ENCODE measurements at regions not wholly inside any gene's neighbourhood (a gene's known extent, or its start where the extent isn't known, plus 50 kb on each side); places are given as distances from the start of the nearest gene placed in this dataset.

- DNase-seq = no peak
Measured at GRCh38 chr11:19460718-19461405, 220.1 kb upstream of the E2F8 start.

DNA sequence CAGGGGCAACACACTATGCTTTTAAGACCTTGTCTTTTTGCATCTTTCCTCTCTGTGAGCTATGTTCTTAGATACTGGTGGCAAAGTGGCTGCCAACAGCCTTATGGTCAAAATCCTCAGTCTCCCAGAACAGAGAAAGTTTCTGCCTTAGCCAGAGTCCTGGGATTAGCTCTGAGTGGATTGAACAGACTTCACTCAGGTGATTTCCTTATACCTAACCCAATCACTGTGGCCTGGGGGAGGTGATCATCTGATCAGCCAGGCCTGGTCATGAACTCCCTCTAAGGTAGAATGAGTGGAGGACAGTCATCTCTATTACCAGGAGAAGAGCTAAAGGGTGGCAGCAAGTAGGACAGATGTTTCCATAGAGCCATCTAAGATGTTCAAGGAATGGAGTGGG is 218.5 kb upstream of the E2F8 start:
- no peak for DNase-seq

- DNase-seq = no peak
Measured at GRCh38 chr11:19458721-19459120, 218.0 kb upstream of the E2F8 start.

DNA sequence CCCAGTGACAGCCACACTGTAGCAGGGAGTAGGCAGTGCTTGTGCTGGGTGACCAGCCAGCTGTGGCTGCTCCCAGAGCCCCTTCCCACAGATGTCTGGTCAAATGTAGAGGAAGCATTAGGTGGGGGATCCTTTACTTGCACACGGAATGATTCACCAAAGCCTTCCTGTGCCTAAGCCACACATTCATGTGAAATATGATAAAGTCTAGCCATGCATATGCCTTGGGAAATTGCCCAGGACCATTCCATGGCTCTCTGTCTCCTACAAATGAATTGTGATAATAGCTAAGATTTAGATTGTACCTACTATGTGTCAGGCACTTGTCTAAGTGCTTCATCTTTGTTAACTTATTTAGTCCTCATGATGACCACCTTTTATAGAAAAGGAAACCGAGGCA is 217.5 kb upstream of the E2F8 start:
- DNase-seq = no peak

DNA sequence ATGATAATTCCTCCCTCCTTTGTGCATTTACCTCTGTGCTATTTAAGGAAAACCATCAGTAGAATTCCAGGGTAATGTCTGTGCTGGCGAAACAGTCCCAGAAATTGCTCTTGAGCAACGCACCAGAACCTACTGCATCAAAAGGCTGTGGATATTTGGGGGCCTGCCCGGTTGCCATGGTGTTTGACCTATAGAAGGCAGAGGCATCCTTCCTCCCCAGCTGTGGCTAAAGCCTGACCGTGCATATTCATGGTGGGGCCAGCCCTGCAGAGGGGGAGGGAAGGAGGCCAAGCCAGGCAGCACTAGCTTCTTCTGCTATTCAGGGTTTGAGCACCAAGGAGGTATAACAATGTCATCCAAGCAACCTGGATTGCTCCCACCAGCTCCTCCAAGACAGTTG is 215.0 kb upstream of the E2F8 start:
- DNase-seq = no peak

DNA sequence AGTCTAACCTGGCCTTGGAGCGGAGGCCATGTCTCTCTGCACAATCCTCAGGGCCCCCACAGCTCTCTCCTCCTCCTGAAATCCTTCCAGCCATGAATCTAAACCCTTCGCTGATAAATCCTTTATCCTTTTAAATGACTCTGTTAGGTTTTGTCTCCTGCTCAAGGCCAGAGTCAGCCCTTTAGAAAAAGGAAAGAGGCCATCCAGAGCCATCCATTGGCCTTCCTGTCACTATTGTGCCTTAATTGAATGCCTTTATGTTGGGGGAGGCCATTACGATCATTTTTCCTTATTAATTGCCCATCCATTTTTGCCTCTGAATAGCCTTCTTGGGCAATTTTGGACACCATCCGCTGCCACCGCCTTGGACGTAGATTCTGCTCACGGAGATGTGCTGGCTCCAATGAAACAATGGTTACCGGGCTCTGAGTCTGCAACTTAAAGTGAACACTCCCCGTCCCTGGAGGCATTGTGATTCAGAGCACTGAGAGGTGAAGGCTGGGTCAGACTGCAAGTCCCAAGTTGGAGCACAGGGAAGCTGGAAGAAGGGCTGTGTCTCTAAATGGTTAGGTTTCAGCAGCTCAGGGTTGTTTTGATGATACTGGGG is 213.0 kb upstream of the E2F8 start:
- DNase-seq = no peak

GRCh38 chr11:19451609-19452008 is 210.9 kb upstream of the E2F8 start:
- DNase-seq = no peak

GRCh38 chr11:19450282-19450681 is 209.5 kb upstream of the E2F8 start:
- no peak for DNase-seq

DNA sequence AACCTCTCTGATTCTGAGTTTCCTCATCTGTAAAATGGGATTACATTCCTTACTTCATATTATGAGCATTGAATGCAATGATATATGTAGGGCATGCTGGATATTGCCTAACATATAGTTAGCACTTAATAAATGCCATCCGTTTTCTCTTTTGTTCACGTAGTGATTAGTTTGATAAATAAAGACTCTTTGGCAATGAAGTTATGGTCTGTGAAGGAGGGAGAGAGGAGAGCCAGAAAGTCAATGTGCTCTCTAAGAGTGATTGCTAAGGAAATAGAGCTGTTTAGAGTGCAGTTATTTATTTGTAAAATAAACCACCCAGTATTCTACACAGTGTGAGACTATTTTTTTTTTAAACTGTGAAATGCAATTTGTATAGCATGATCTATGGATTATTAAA is 207.9 kb upstream of the E2F8 start:
- DNase-seq = no peak

GRCh38 chr11:19447150-19447566 is 206.4 kb upstream of the E2F8 start:
- DNase-seq = no peak

DNA sequence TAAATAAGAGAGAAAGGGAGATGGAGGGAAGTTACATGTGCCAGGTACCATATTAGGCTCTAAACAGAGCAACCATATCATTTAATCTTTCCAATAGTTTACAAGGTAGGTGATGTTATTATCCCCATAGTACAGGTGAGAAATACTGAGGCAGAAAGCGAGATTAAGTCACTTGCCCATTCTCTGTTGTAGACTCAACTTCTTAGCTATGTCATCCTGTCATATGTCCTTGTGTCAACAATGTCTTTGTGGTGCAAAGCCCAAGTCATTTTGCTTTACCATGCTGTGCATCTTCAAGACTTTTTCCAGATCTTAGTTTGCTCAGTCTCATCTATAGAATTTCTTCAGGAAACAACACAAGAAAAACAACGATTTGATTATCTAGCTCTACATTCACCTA is 205.0 kb upstream of the E2F8 start:
- no peak for DNase-seq

- no peak for DNase-seq
Measured at GRCh38 chr11:19444231-19444630, 203.5 kb upstream of the E2F8 start.

DNA sequence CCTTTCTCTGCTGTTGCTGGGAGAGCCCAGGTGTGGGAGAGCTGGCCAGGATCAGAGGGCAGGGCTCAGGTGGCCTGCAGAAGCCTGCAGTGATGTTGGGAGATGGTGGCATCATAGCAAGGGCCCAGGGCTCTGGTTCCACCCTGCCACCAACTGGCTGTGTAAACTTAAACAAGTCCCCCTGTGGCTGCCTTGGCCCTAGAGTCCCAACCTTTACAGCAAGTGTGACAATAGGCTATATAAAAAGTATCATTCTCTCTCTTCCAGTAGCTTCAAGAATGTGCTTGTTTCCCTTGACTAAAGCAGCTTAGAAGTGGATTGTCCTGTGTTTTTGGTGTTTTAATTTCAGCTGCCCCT is 201.8 kb upstream of the E2F8 start:
- DNase-seq = no peak

- no peak for DNase-seq
Measured at GRCh38 chr11:19441752-19442553, 201.2 kb upstream of the E2F8 start.

DNA sequence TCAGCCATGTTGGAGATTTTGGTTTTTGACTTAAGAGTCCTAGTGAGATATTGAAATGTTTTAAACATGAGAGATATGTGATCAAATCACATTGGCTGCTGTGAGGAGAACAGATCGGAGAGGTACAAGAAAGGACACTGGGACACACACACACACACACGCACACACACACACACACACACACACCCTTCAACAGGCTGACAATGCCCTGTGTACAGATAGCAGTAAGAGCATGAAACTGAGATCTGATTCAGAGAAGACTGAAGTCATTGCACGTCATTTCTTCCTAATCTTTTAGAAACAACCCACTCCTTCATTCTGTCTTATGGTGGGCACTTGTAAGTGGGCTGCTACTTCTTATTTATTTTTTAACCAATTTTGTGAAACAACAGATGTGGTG is 200.5 kb upstream of the E2F8 start:
- no peak for DNase-seq

- DNase-seq = no peak
Measured at GRCh38 chr11:19437760-19438159, 197.0 kb upstream of the E2F8 start.

DNA sequence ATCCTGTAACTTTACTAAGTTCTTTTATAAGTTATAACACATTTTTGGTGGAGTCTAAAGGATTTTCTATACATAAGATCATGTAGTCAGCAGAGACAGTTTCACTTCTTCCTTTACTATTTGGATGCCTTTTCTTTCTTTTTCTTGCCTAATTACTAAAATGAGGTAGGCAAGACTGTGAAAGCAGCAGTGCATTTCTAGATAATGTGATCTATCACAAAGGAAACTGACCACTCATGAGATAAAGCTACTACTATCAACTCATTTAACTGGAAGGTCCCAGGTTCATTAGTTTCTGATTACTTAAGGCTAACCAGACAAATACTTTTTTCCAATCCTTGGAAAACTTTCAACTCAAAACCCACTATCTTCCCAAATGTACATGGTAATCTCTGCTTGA is 196.2 kb upstream of the E2F8 start:
- no peak for DNase-seq

- no peak for DNase-seq
Measured at GRCh38 chr11:19435306-19435989, 194.7 kb upstream of the E2F8 start.

- DNase-seq = no peak
Measured at GRCh38 chr11:19433791-19434190, 193.0 kb upstream of the E2F8 start.

- DNase-seq = no peak
Measured at GRCh38 chr11:19433367-19433766, 192.6 kb upstream of the E2F8 start.

GRCh38 chr11:19432370-19433061 is 191.8 kb upstream of the E2F8 start:
- no peak for DNase-seq

GRCh38 chr11:19430754-19431398 is 190.1 kb upstream of the E2F8 start:
- no peak for DNase-seq

- DNase-seq = no peak
Measured at GRCh38 chr11:19430346-19430745, 189.6 kb upstream of the E2F8 start.

All from CD4-positive, alpha-beta T cell treated with Interleukin-15 for 1 hour (primary cell).